ENCODE measurements at regions not wholly inside any gene's neighbourhood (a gene's known extent, or its start where the extent isn't known, plus 50 kb on each side); places are given as distances from the start of the nearest gene placed in this dataset.
A peak's percentile ranks its signal among the peaks of the same experiment; 100 is the strongest.

- Histone ChIP-seq H3K27me3 (no peaks in the 10 kb centered on the region), H3K4me2 (no peak overlapping the region), H3K4me1 (peaks cover 3% of the 10 kb centered on the region), H3K4me3 (no peak overlapping the region), H3F3A (ENCODE audit: low read depth) (no peaks in the 10 kb centered on the region), H2AFZ (replicated peaks) (no peak overlapping the region), H3K36me3 (no peaks in the 10 kb centered on the region), H3K27ac (no peak overlapping the region), H3K9ac (no peak overlapping the region), H4K20me1 (ENCODE audit: low read depth) (no peaks in the 10 kb centered on the region), H3K79me2 (ENCODE audit: low read depth) (no peaks in the 10 kb centered on the region), H3K9me3 (ENCODE audit: low read depth) (no peaks in the 10 kb centered on the region)
- no peak overlapping the region for H3K27ac Mint-ChIP-seq
- H3K27me3 Mint-ChIP-seq (ENCODE audit: insufficient read depth, low read depth) = peaks cover 3% of the 10 kb centered on the region
- H3K36me3 Mint-ChIP-seq = no peaks in the 10 kb centered on the region
- DNase-seq (ENCODE audit: low spot score) = no peak
- H3K9me3 Mint-ChIP-seq = no peaks in the 10 kb centered on the region
- H3K4me1 Mint-ChIP-seq = peaks cover 20% of the 10 kb centered on the region
- TF ChIP-seq CTCF (IDR thresholded peaks at IDR 0.05) (no peak), EZH2 (IDR thresholded peaks at IDR 0.05) (no peak)
- H3K4me3 Mint-ChIP-seq = no peak overlapping the region
Observed at GRCh38 chr3:4900298-4900697, 78.9 kb upstream of the BHLHE40 start.

- H3K4me2 ChIP-seq = no peak overlapping the region
- Mint-ChIP-seq H3K27ac (no peak overlapping the region), H3K9me3 (no peaks in the 10 kb centered on the region), H3K4me1 (peaks cover 37% of the 10 kb centered on the region), H3K36me3 (no peaks in the 10 kb centered on the region), H3K4me3 (no peak overlapping the region), H3K27me3 (ENCODE audit: insufficient read depth, low read depth) (peaks cover 3% of the 10 kb centered on the region)
- no peaks in the 10 kb centered on the region for H4K20me1 ChIP-seq (ENCODE audit: low read depth)
- no peak overlapping the region for H2AFZ ChIP-seq (replicated peaks)
- no peak overlapping the region for H3K4me3 ChIP-seq
- no peaks in the 10 kb centered on the region for H3K27me3 ChIP-seq
- no peaks in the 10 kb centered on the region for H3F3A ChIP-seq (ENCODE audit: low read depth)
- no peaks in the 10 kb centered on the region for H3K36me3 ChIP-seq
- H3K27ac ChIP-seq = no peak overlapping the region
- no peaks in the 10 kb centered on the region for H3K79me2 ChIP-seq (ENCODE audit: low read depth)
- peaks cover 12% of the 10 kb centered on the region for H3K4me1 ChIP-seq
- TF ChIP-seq EZH2 (IDR thresholded peaks at IDR 0.05) (no peak), CTCF (IDR thresholded peaks at IDR 0.05) (no peak), EZH2phosphoT487 (IDR thresholded peaks at IDR 0.05) (no peak)
- DNase-seq (ENCODE audit: low spot score) = no peak
- H3K9me3 ChIP-seq (ENCODE audit: low read depth) = no peaks in the 10 kb centered on the region
- no peak overlapping the region for H3K9ac ChIP-seq
Observed at GRCh38 chr3:4904811-4905695, 74.2 kb upstream of the BHLHE40 start.

GRCh38 chr3:4906107-4906621 is 73.1 kb upstream of the BHLHE40 start:
- Mint-ChIP-seq H3K9me3 (no peaks in the 10 kb centered on the region), H3K27me3 (ENCODE audit: insufficient read depth, low read depth) (peaks cover 2% of the 10 kb centered on the region), H3K27ac (peak overlapping the region; percentile 4), H3K4me1 (peaks cover 37% of the 10 kb centered on the region), H3K4me3 (no peak overlapping the region), H3K36me3 (no peaks in the 10 kb centered on the region)
- no peak overlapping the region for H3K4me3 ChIP-seq
- peak; percentile 41 for DNase-seq (ENCODE audit: low spot score)
- no peaks in the 10 kb centered on the region for H3K27me3 ChIP-seq
- no peaks in the 10 kb centered on the region for H3K9me3 ChIP-seq (ENCODE audit: low read depth)
- no peaks in the 10 kb centered on the region for H3K79me2 ChIP-seq (ENCODE audit: low read depth)
- H3K4me1 ChIP-seq = peaks cover 12% of the 10 kb centered on the region
- H3F3A ChIP-seq (ENCODE audit: low read depth) = no peaks in the 10 kb centered on the region
- H3K4me2 ChIP-seq = peak overlapping the region; percentile 33
- H3K27ac ChIP-seq = no peak overlapping the region
- TF ChIP-seq EZH2phosphoT487 (IDR thresholded peaks at IDR 0.05) = no peak
- no peak for TF ChIP-seq EZH2 (IDR thresholded peaks at IDR 0.05)
- no peak for TF ChIP-seq CTCF (IDR thresholded peaks at IDR 0.05)
- H3K9ac ChIP-seq = no peak overlapping the region
- no peak overlapping the region for H2AFZ ChIP-seq (replicated peaks)
- no peaks in the 10 kb centered on the region for H4K20me1 ChIP-seq (ENCODE audit: low read depth)
- no peaks in the 10 kb centered on the region for H3K36me3 ChIP-seq
